ENCODE measurements at regions not wholly inside any gene's neighbourhood (a gene's known extent, or its start where the extent isn't known, plus 50 kb on each side); places are given as distances from the start of the nearest gene placed in this dataset.

DNA sequence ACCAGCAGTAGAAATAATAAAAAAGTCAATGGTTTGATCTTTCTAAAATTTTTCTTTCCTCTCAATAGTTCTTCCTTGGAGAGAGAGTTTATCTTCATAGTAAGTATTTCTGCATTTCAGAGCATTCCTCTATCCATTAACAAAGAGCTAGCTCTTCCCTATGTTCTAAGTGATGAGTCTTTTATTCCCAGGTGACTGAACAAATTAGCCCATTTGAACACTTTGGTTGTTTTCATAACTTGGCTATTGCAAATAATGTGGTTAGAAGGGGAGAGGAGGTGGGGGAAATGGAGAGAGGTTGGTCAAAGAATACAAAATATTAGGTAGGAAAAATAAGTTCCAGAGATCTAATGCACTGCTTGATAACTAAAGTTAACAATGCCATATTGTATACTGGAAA is 598.9 kb downstream of the KCNT2 start:
- TF ChIP-seq, protein P1, sequence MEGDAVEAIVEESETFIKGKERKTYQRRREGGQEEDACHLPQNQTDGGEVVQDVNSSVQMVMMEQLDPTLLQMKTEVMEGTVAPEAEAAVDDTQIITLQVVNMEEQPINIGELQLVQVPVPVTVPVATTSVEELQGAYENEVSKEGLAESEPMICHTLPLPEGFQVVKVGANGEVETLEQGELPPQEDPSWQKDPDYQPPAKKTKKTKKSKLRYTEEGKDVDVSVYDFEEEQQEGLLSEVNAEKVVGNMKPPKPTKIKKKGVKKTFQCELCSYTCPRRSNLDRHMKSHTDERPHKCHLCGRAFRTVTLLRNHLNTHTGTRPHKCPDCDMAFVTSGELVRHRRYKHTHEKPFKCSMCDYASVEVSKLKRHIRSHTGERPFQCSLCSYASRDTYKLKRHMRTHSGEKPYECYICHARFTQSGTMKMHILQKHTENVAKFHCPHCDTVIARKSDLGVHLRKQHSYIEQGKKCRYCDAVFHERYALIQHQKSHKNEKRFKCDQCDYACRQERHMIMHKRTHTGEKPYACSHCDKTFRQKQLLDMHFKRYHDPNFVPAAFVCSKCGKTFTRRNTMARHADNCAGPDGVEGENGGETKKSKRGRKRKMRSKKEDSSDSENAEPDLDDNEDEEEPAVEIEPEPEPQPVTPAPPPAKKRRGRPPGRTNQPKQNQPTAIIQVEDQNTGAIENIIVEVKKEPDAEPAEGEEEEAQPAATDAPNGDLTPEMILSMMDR (IDR thresholded peaks at IDR 0.05 in 2 of 3, conservative IDR thresholded peaks at IDR 0.05 in 1 of 3; ENCODE audit: borderline replicate concordance in 1 of 3, insufficient read depth in 1 of 3, low read depth in 2 of 3, low read length in 2 of 3) = no peak
- TF ChIP-seq POLR2A (IDR thresholded peaks at IDR 0.05; ENCODE audit: borderline replicate concordance, extremely low read depth, insufficient read depth, insufficient read length) (no peak), CEBPB (IDR thresholded peaks at IDR 0.05; ENCODE audit: low read depth) (no peak), ZNF274 (IDR thresholded peaks at IDR 0.05; ENCODE audit: low read depth, low read length) (no peak), SIN3A (IDR thresholded peaks at IDR 0.05; ENCODE audit: low read depth) (no peak), MAX (IDR thresholded peaks at IDR 0.05) (no peak), RAD21 (IDR thresholded peaks at IDR 0.05; ENCODE audit: low read depth) (no peak), EGR1 (IDR thresholded peaks at IDR 0.05; ENCODE audit: low read depth) (no peak)

Measured in HCT116 (cell line).